ENCODE measurements at regions not wholly inside any gene's neighbourhood (a gene's known extent, or its start where the extent isn't known, plus 50 kb on each side); places are given as distances from the start of the nearest gene placed in this dataset.

- Histone ChIP-seq H3K9me3 (ENCODE audit: control insufficient read depth in 4 of 4, low read length in 3 of 4) (peaks cover 0 to 9% (median under 1%) of the 10 kb centered on the region in 4 donors), H3K4me3 (ENCODE audit: low read depth in 1 of 3, low read length in 3 of 3) (no peak overlapping the region), H3K27me3 (ENCODE audit: control insufficient read depth in 4 of 4, insufficient read depth in 4 of 4, low read length in 3 of 4) (no peaks in the 10 kb centered on the region), H3K36me3 (ENCODE audit: control insufficient read depth in 4 of 4, insufficient read depth in 3 of 4, low read depth in 1 of 4, low read length in 3 of 4) (no peaks in the 10 kb centered on the region), H3K4me1 (ENCODE audit: control insufficient read depth in 4 of 4, insufficient read depth in 4 of 4, low read length in 3 of 4) (no peaks in the 10 kb centered on the region), H3K27ac (ENCODE audit: low read depth in 1 of 2, low read length in 2 of 2) (no peak overlapping the region), H3K9ac (ENCODE audit: low read depth in 1 of 2, low read length in 2 of 2) (no peak overlapping the region)
- WGBS = 88% methylated on average over 4 of the region's 4 CpGs
- TF ChIP-seq ZBTB33 (IDR thresholded peaks at IDR 0.05) (no peak), FOXA2 (IDR thresholded peaks at IDR 0.05) (no peak), RAD21 (IDR thresholded peaks at IDR 0.05) (no peak), SP1 (IDR thresholded peaks at IDR 0.05) (no peak), YY1 (IDR thresholded peaks at IDR 0.05) (no peak), CTCF (IDR thresholded peaks at IDR 0.05; ENCODE audit: low read depth, low read length, missing input control) (no peak), HNF4A (conservative IDR thresholded peaks at IDR 0.05) (no peak), REST (IDR thresholded peaks at IDR 0.05) (no peak), EGR1 (IDR thresholded peaks at IDR 0.05; ENCODE audit: low read depth in 2 of 2) (no peak)
- no peak for DNase-seq (ENCODE audit: low spot score)
These were observed 143.2 kb upstream of the MGMT start for GRCh38 chr10:129323879-129324278.

- Histone ChIP-seq H3K9me3 (ENCODE audit: control insufficient read depth in 4 of 4, low read length in 3 of 4) (peaks cover 0 to 4% (median 0%) of the 10 kb centered on the region in 4 donors), H3K4me3 (ENCODE audit: low read depth in 1 of 3, low read length in 3 of 3) (no peak overlapping the region), H3K36me3 (ENCODE audit: control insufficient read depth in 4 of 4, insufficient read depth in 3 of 4, low read depth in 1 of 4, low read length in 3 of 4) (no peaks in the 10 kb centered on the region), H3K27me3 (ENCODE audit: control insufficient read depth in 4 of 4, insufficient read depth in 4 of 4, low read length in 3 of 4) (no peaks in the 10 kb centered on the region), H3K9ac (ENCODE audit: low read depth in 1 of 2, low read length in 2 of 2) (no peak overlapping the region), H3K27ac (ENCODE audit: low read depth in 1 of 2, low read length in 2 of 2) (no peak overlapping the region), H3K4me1 (ENCODE audit: control insufficient read depth in 4 of 4, insufficient read depth in 4 of 4, low read length in 3 of 4) (no peaks in the 10 kb centered on the region)
- 84% methylated on average over 2 of the region's 2 CpGs for WGBS
- DNase-seq (ENCODE audit: low spot score) = no peak
- no peak for TF ChIP-seq HNF4G (IDR thresholded peaks at IDR 0.05)
- no peak for TF ChIP-seq FOXA1 (IDR thresholded peaks at IDR 0.05)
- no peak for TF ChIP-seq REST (IDR thresholded peaks at IDR 0.05)
- TF ChIP-seq RXRA (IDR thresholded peaks at IDR 0.05) = no peak
- no peak for TF ChIP-seq YY1 (IDR thresholded peaks at IDR 0.05)
- no peak for TF ChIP-seq EGR1 (IDR thresholded peaks at IDR 0.05; ENCODE audit: low read depth in 2 of 2)
- no peak for TF ChIP-seq RAD21 (IDR thresholded peaks at IDR 0.05)
- no peak for TF ChIP-seq NR2F2 (IDR thresholded peaks at IDR 0.05)
- no peak for TF ChIP-seq GABPA (IDR thresholded peaks at IDR 0.05 in 1 of 2, conservative IDR thresholded peaks at IDR 0.05 in 1 of 2)
- no peak for TF ChIP-seq JUND (IDR thresholded peaks at IDR 0.05)
These were observed 141.1 kb upstream of the MGMT start for GRCh38 chr10:129325893-129326292.

Measured in liver (tissue), 8 donors.